Neuronal stem cell (in vitro differentiated cells): ENCODE measurements at regions not wholly inside any gene's neighbourhood (a gene's known extent, or its start where the extent isn't known, plus 50 kb on each side); places are given as distances from the start of the nearest gene placed in this dataset.
"Not testable (repeated sequence)": the region's sequence is repeated elsewhere in the genome, so short reads cannot be mapped to it uniquely, and the experiment has no call there.

Source experiments
- DNase-seq: peaks from one replicate; pipeline ENCODE4 v3.0.0-alpha.2; 2013; ENCODE audit warnings: low spot score
- H2AFZ ChIP-seq: one replicate; pipeline ENCODE4 v1.6.1; 2013; ENCODE audit warnings: mild to moderate bottlenecking, low read length, inconsistent platforms
- H2AK5ac ChIP-seq: 2 replicates; pipeline ENCODE4 v1.6.1; 2013; ENCODE audit warnings: low read depth, mild to moderate bottlenecking, inconsistent platforms, low read length, moderate library complexity, mixed read lengths
- H2BK120ac ChIP-seq: 2 replicates; pipeline ENCODE4 v1.6.1; 2013; ENCODE audit warnings: low read depth, mild to moderate bottlenecking, inconsistent platforms, low read length, moderate library complexity, mixed read lengths
- H2BK12ac ChIP-seq: one replicate; pipeline ENCODE4 v1.6.1; 2013; ENCODE audit warnings: low read length, inconsistent platforms
- H2BK15ac ChIP-seq: 2 replicates; pipeline ENCODE4 v1.6.1; 2013; ENCODE audit warnings: mild to moderate bottlenecking, low read length, inconsistent platforms, mixed read lengths
- H2BK5ac ChIP-seq: one replicate; pipeline ENCODE4 v1.6.1; 2013; ENCODE audit warnings: inconsistent platforms, mild to moderate bottlenecking, low read length, moderate library complexity
- H3K14ac ChIP-seq: one replicate; pipeline ENCODE4 v1.6.1; 2013; ENCODE audit warnings: low read length, inconsistent platforms
- H3K18ac ChIP-seq: 2 replicates; pipeline ENCODE4 v1.6.1; 2013; ENCODE audit warnings: low read length, inconsistent platforms
- H3K23ac ChIP-seq: 2 replicates; pipeline ENCODE4 v1.6.1; 2013; ENCODE audit warnings: low read depth, mild to moderate bottlenecking, mixed read lengths, low read length, inconsistent platforms; ENCODE audit not compliant: poor library complexity
- H3K27ac ChIP-seq: replicated peaks from 3 replicates; pipeline ENCODE4 v1.5.1; 2013; ENCODE audit warnings: low read length, inconsistent platforms
- H3K27me3 ChIP-seq, 3 experiments: 2 replicates each; pipeline ENCODE4 v1.6.1; 2013; ENCODE audit warnings: low read length in 3 of 3, mild to moderate bottlenecking in 2 of 3, inconsistent platforms in 1 of 3, low read depth in 1 of 3, mixed read lengths in 1 of 3, moderate library complexity in 1 of 3; ENCODE audit not compliant: control insufficient read depth in 3 of 3, insufficient read depth in 3 of 3
- H3K36me3 ChIP-seq, 2 donors: replicated peaks in 1 of 2; 2 replicates each; pipeline ENCODE4 v1.6.1; 2013; ENCODE audit warnings: low read length in 2 of 2; ENCODE audit not compliant: control insufficient read depth in 2 of 2, insufficient read depth in 2 of 2
- H3K4ac ChIP-seq: 2 replicates; pipeline ENCODE4 v1.6.1; 2013; ENCODE audit warnings: inconsistent platforms, mild to moderate bottlenecking, low read length, moderate library complexity
- H3K4me1 ChIP-seq, 2 donors: 1 replicate in 1 of 2; 2 replicates in 1 of 2; pipeline ENCODE4 v1.6.1; 2013; ENCODE audit warnings: low read length in 2 of 2, low read depth in 1 of 2; ENCODE audit not compliant: control insufficient read depth in 2 of 2, insufficient read depth in 1 of 2
- H3K4me2 ChIP-seq: one replicate; pipeline ENCODE4 v1.6.1; 2013; ENCODE audit warnings: mild to moderate bottlenecking, low read length, inconsistent platforms; ENCODE audit not compliant: insufficient read depth, poor library complexity, severe bottlenecking
- H3K4me3 ChIP-seq, 2 donors: 2 replicates each; pipeline ENCODE4 v1.5.1; 2013; ENCODE audit warnings: low read length in 2 of 2, mild to moderate bottlenecking in 2 of 2, inconsistent platforms in 1 of 2, moderate library complexity in 1 of 2
- H3K79me1 ChIP-seq: one replicate; pipeline ENCODE4 v1.6.1; 2013; ENCODE audit warnings: low read depth, mild to moderate bottlenecking, inconsistent platforms, low read length, moderate library complexity
- H3K9ac ChIP-seq: one replicate; pipeline ENCODE4 v1.6.1; 2013; ENCODE audit warnings: mild to moderate bottlenecking, low read depth, low read length, inconsistent platforms; ENCODE audit not compliant: poor library complexity
- H3K9me3 ChIP-seq, 2 donors: replicated peaks in 1 of 2; 2 replicates each; pipeline versions ENCODE3 to v1.6.1; 2013; ENCODE audit warnings: low read length in 2 of 2, mild to moderate bottlenecking in 2 of 2, inconsistent platforms in 1 of 2, low read depth in 1 of 2, mixed read lengths in 1 of 2, moderate library complexity in 1 of 2; ENCODE audit not compliant: control insufficient read depth in 2 of 2, insufficient read depth in 1 of 2
- H4K8ac ChIP-seq: one replicate; pipeline ENCODE4 v1.6.1; 2013; ENCODE audit warnings: low read depth, mild to moderate bottlenecking, inconsistent platforms, low read length, moderate library complexity
- H4K91ac ChIP-seq: one replicate; pipeline ENCODE4 v1.6.1; 2013; ENCODE audit warnings: low read length, low read depth, mild to moderate bottlenecking, inconsistent platforms; ENCODE audit not compliant: poor library complexity
- WGBS, 2 donors: extraction: QIAGEN DNeasy Blood & Tissue Kit; methylation state at CpG; one replicate each; pipeline ENCODE4 v1.1.7; 2013; ENCODE audit warnings: missing lambda C conversion rate in 2 of 2, mixed read lengths in 1 of 2; ENCODE audit not compliant: insufficient read length in 2 of 2, insufficient replicate concordance in 1 of 2; ENCODE audit errors: extremely low coverage in 2 of 2; 5-methylcytosine and 5-hydroxymethylcytosine counted together

DNA sequence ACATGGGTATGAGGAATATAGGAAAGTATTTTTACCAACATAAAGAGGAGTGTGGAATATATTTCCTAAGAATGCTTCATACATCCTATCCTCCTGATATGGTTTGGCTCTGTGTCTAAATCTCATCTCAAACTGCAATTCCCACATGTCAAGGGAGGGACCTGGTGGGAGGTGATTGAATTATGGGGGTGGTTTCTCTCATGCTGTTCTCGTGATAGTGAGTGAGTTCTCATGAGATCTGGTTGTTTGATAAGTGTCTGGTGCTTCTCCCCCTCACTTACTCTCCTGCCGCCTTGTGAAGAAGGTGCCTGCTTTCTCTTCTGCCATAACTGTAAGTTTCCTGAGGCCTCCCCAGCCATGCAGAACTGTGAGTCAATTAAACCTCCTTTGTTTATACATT lies 62.2 kb upstream of the CYRIA start:
- not testable (repeated sequence) for H3K4me3 ChIP-seq, H2AK5ac ChIP-seq, H4K8ac ChIP-seq, H3K4me1 ChIP-seq, H2AFZ ChIP-seq, DNase-seq, H3K9ac ChIP-seq, H3K27me3 ChIP-seq, H3K4me2 ChIP-seq, H2BK5ac ChIP-seq, H3K4ac ChIP-seq, H2BK120ac ChIP-seq, H4K91ac ChIP-seq, H3K79me1 ChIP-seq, H3K14ac ChIP-seq, H3K18ac ChIP-seq, H2BK12ac ChIP-seq, H3K36me3 ChIP-seq, H3K27ac ChIP-seq, H2BK15ac ChIP-seq, H3K9me3 ChIP-seq, H3K23ac ChIP-seq
- WGBS, 2 donors = no CpG with 5 or more reads among the region's 2 CpGs

DNA sequence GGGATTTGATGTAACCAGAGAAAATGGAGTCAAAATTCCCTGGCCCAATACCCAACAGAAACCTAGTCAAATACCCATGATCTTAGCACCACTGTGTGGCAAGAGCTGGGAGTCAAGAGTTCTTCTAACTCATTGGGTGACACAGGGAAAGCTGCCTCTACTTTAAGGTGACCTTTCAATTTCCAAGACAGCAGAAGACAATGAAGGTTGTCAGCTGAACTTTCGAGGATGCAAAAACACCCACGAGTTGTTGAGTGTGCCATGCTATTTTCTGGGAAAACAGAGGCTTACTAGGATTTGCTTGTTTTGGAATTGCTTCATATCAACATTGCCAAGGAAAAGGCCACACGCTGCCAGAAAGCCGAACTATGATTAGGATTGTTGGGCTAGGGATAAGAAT lies 61.6 kb upstream of the CYRIA start:
- no peaks in the 10 kb centered on the region for H3K36me3 ChIP-seq
- no peak overlapping the region for H4K8ac ChIP-seq
- H3K18ac ChIP-seq = no peak overlapping the region
- H3K14ac ChIP-seq = no peak overlapping the region
- no peak overlapping the region for H2AFZ ChIP-seq
- no CpG with 5 or more reads among the region's 4 CpGs for WGBS, 2 donors
- H2BK12ac ChIP-seq = no peak overlapping the region
- H3K27ac ChIP-seq = no peak overlapping the region
- H3K4me1 ChIP-seq = peaks cover 2 to 5% of the 10 kb centered on the region in 2 donors
- no peak overlapping the region for H3K4me3 ChIP-seq
- no peak overlapping the region for H3K4me2 ChIP-seq
- H3K79me1 ChIP-seq = no peaks in the 10 kb centered on the region
- no peaks in the 10 kb centered on the region for H3K27me3 ChIP-seq
- H2BK5ac ChIP-seq = no peak overlapping the region
- no peak overlapping the region for H4K91ac ChIP-seq
- H3K9ac ChIP-seq = no peak overlapping the region
- no peaks in the 10 kb centered on the region for H3K9me3 ChIP-seq
- H2AK5ac ChIP-seq = no peak overlapping the region
- no peak overlapping the region for H3K4ac ChIP-seq
- no peak overlapping the region for H3K23ac ChIP-seq
- H2BK120ac ChIP-seq = no peak overlapping the region
- no peak for DNase-seq
- no peak overlapping the region for H2BK15ac ChIP-seq

DNA sequence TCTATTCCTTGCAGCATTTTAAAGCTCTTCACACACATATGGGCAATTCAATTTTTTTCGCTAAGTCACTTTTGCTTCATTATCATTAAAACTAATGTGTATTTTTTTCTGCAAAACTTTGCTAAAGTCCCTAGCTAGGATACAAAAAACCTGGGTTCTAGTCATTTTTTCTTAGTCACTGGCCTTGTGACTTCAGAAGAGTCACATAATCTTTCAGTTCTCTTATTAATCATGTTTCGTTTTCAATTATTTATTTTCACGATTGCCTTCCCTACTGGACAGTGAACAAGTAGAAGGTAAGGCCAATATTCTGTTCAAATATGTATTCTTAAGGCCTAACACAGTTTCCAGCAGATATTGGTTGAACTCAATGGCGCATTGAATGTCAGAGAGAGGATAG lies 60.9 kb upstream of the CYRIA start:
- H3K27me3 ChIP-seq = no peaks in the 10 kb centered on the region
- H3K36me3 ChIP-seq = no peaks in the 10 kb centered on the region
- no peak for DNase-seq
- no peak overlapping the region for H4K8ac ChIP-seq
- H3K79me1 ChIP-seq = no peaks in the 10 kb centered on the region
- no CpG with 5 or more reads among the region's 4 CpGs for WGBS, 2 donors
- H2AK5ac ChIP-seq = no peak overlapping the region
- no peak overlapping the region for H2BK120ac ChIP-seq
- no peak overlapping the region for H2BK15ac ChIP-seq
- no peak overlapping the region for H3K4me3 ChIP-seq
- no peak overlapping the region for H3K9ac ChIP-seq
- peaks cover 2 to 5% of the 10 kb centered on the region in 2 donors for H3K4me1 ChIP-seq
- H3K27ac ChIP-seq = no peak overlapping the region
- H2BK12ac ChIP-seq = no peak overlapping the region
- H3K23ac ChIP-seq = no peak overlapping the region
- H3K14ac ChIP-seq = no peak overlapping the region
- no peak overlapping the region for H2BK5ac ChIP-seq
- no peaks in the 10 kb centered on the region for H3K9me3 ChIP-seq
- no peak overlapping the region for H3K4me2 ChIP-seq
- no peak overlapping the region for H3K4ac ChIP-seq
- no peak overlapping the region for H3K18ac ChIP-seq
- H4K91ac ChIP-seq = no peak overlapping the region
- no peak overlapping the region for H2AFZ ChIP-seq

DNA sequence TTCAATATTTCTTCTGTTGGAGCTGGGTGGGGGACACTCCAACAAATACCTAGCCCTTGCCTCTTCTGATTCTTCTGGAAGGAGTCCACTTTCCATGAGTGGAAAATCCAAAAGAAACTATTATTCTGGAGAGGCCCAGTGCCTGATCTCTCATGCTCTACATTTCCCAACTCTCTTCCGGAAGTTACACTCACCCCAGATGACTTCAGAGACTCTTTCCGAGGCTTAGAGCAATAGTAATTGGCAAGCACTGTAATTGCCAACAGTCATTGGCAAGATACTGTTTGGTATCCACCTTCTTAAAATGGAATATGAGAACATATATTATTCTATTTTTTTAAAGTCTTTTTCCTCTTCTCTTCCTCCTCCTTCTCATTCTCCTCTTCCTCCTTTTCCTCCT lies 60.5 kb upstream of the CYRIA start:
- Histone ChIP-seq H3K4ac (no peak overlapping the region), H2BK120ac (no peak overlapping the region), H3K9me3 (no peaks in the 10 kb centered on the region), H2AK5ac (no peak overlapping the region), H2AFZ (no peak overlapping the region), H3K9ac (no peak overlapping the region), H3K4me2 (no peak overlapping the region), H2BK15ac (no peak overlapping the region), H2BK5ac (no peak overlapping the region), H4K91ac (no peak overlapping the region), H3K14ac (no peak overlapping the region), H3K4me3 (no peak overlapping the region), H3K36me3 (no peaks in the 10 kb centered on the region), H4K8ac (no peak overlapping the region), H3K23ac (no peak overlapping the region), H3K18ac (no peak overlapping the region), H3K4me1 (peaks cover 2 to 5% of the 10 kb centered on the region in 2 donors), H3K27ac (no peak overlapping the region), H3K27me3 (no peaks in the 10 kb centered on the region), H2BK12ac (no peak overlapping the region), H3K79me1 (no peaks in the 10 kb centered on the region)
- no peak for DNase-seq
- WGBS, 2 donors = no CpG with 5 or more reads among the region's 2 CpGs
